DND-41 (cell line): ENCODE measurements at regions not wholly inside any gene's neighbourhood (a gene's known extent, or its start where the extent isn't known, plus 50 kb on each side); places are given as distances from the start of the nearest gene placed in this dataset.

Experiments
- CTCF ChIP-seq: IDR thresholded peaks from 2 replicates; pipeline ENCODE4 v1.5.1; 2012; ENCODE audit warnings: borderline replicate concordance, low read length, moderate library complexity, mild to moderate bottlenecking; ENCODE audit not compliant: poor library complexity, severe bottlenecking; ENCODE audit errors: extremely low read depth
- EZH2 ChIP-seq: IDR thresholded peaks from 3 replicates; pipeline ENCODE4 v1.6.1; 2012; ENCODE audit warnings: borderline replicate concordance, low read depth, mild to moderate bottlenecking, moderate library complexity, low read length, inconsistent platforms; ENCODE audit not compliant: severe bottlenecking

- TF ChIP-seq CTCF (no peak), EZH2 (no peak)
These were observed 61.4 kb upstream of the ENPEP start for GRCh38 chr4:110414561-110414920.
